Endothelial cell (in vitro differentiated cells): ENCODE measurements at regions not wholly inside any gene's neighbourhood (a gene's known extent, or its start where the extent isn't known, plus 50 kb on each side); places are given as distances from the start of the nearest gene placed in this dataset.

Experiments used
- DNase-seq: peaks from one replicate; pipeline ENCODE4 v3.0.0; 2021; ENCODE audit warnings: low spot score
- H3K27ac Mint-ChIP-seq: one replicate; pipeline ENCODE4 v1.8.0; 2021; ENCODE audit warnings: mixed read lengths, inconsistent platforms; ENCODE audit not compliant: unreplicated experiment
- H3K27me3 Mint-ChIP-seq: one replicate; pipeline ENCODE4 v1.8.0; 2021; ENCODE audit warnings: mild to moderate bottlenecking, moderate library complexity, mixed read lengths, inconsistent platforms; ENCODE audit not compliant: unreplicated experiment
- H3K36me3 Mint-ChIP-seq: one replicate; pipeline ENCODE4 v1.8.0; 2021; ENCODE audit warnings: mild to moderate bottlenecking, low read depth, mixed read lengths, inconsistent platforms; ENCODE audit not compliant: unreplicated experiment
- H3K4me1 Mint-ChIP-seq: one replicate; pipeline ENCODE4 v1.8.0; 2021; ENCODE audit warnings: mild to moderate bottlenecking, mixed read lengths, inconsistent platforms; ENCODE audit not compliant: unreplicated experiment
- H3K4me3 Mint-ChIP-seq: one replicate; pipeline ENCODE4 v1.8.0; 2021; ENCODE audit warnings: mild to moderate bottlenecking, mixed read lengths, inconsistent platforms; ENCODE audit not compliant: unreplicated experiment
- H3K9me3 Mint-ChIP-seq: one replicate; pipeline ENCODE4 v1.8.0; 2021; ENCODE audit warnings: mixed read lengths, inconsistent platforms; ENCODE audit not compliant: unreplicated experiment
- TF ChIP-seq, protein P1 (sequence below): fragments of 200-600 bp; sonication (generic); IDR thresholded peaks from one replicate; pipeline ENCODE4 v1.5.0; 2021; ENCODE audit warnings: antibody characterized with exemption; ENCODE audit not compliant: unreplicated experiment

DNA sequence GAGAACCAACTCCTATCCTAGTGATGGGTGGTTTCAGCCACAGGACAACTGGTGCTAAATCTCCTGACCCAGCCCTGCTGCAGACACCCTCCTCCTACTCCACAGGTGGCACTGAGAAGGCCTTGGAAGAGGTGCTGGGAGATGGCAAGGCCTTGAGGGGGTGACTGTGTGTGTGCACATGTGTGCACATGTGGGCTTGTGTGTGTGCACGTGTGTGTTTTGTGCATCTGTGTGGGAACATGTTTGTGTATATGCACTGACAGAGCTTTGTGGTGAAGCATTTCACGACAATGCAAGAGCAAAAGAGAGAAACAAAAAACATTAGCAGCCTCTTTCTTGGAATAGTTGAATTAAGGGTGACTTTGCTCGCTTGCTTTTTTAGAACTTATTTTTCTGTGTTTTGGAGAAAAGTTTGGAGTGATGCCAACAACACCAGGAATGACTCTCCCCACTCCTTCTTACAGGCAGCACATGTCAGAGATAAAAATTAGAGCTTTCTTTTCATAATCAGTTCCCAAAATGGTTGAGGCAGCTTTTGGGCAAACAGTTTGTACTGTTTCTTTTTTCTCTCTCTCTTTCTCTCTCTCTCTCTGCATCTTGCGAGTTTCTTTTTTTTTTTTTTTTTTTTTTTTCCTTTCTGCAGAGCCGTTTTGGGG lies 69.5 kb downstream of the SEC61G start:
- Mint-ChIP-seq H3K4me3 (no peak overlapping the region), H3K36me3 (no peaks in the 10 kb centered on the region)

DNA sequence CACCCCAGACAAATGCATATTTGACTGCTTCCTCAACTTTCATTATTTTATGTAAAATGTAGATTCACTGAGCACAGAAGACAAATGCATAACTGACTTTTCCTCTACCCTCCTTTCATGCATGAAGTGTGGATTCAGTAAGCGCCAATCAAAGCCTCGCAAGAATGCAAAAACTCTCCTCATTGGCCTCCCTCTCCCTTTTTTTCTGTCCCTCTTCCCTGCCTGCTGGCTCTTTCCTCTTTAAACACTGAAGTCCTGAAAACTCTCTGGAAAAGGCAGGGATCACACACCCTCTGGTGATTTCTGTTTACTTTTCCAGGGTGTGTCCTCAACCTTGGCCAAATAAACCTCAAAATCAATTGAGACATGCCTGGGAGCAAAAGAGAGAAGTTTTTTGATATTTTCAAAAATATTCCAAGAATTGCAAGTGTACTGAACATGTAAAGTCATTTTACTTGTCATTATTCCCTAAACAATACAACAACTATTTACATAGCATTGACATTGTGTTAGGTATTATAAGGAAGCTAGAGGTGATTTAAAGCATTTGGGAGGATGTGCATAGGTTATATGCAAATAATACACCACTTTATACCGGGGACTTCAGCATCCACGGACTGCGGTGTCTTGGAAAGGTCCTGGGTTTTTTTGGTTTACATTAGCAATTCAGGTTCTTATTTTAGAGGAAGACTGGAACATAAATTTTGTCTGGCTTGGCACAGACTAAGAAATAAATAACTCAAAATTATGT lies 71.4 kb downstream of the SEC61G start:
- Mint-ChIP-seq H3K4me1 (no peaks in the 10 kb centered on the region), H3K27ac (no peak overlapping the region)

More for the DNA sequence above, 69.5 kb downstream of the SEC61G start:
- Mint-ChIP-seq H3K27ac (no peak overlapping the region), H3K4me1 (no peaks in the 10 kb centered on the region), H3K9me3 (no peaks in the 10 kb centered on the region), H3K27me3 (no peaks in the 10 kb centered on the region)
- TF ChIP-seq, protein P1, sequence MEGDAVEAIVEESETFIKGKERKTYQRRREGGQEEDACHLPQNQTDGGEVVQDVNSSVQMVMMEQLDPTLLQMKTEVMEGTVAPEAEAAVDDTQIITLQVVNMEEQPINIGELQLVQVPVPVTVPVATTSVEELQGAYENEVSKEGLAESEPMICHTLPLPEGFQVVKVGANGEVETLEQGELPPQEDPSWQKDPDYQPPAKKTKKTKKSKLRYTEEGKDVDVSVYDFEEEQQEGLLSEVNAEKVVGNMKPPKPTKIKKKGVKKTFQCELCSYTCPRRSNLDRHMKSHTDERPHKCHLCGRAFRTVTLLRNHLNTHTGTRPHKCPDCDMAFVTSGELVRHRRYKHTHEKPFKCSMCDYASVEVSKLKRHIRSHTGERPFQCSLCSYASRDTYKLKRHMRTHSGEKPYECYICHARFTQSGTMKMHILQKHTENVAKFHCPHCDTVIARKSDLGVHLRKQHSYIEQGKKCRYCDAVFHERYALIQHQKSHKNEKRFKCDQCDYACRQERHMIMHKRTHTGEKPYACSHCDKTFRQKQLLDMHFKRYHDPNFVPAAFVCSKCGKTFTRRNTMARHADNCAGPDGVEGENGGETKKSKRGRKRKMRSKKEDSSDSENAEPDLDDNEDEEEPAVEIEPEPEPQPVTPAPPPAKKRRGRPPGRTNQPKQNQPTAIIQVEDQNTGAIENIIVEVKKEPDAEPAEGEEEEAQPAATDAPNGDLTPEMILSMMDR = no peak
- DNase-seq = no peak

DNA sequence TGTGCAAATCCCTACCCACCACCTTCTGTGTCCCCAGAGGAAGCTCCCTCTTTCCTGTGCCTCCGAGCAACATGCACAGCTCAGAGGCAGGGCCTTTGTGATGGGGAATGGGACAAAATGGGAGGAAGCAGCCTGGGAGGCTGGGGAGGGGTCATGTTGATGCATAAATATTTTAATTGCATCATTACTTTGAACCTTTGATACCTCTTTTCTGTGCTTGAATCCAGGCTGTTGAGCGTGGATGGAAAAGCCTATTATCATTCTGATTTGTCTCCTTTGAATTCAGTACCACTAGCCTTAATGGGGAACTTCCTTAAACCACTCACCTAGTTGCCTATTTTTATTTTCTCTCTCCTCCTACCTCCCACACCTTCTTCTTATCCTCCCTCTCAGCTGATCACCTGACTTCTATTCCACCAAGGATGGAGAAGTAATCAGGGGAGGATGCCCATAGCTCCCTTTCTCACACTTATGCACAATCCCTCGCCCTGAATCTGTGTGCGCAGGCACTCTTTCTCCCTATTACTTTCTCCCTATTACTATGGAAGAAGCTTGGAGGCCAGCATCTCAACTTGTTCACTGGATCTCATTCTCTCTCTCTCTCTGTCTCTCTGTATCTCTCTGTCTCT lies 78.5 kb downstream of the SEC61G start:
- H3K9me3 Mint-ChIP-seq = no peaks in the 10 kb centered on the region
- H3K4me1 Mint-ChIP-seq = peaks cover 8% of the 10 kb centered on the region
- no peak overlapping the region for H3K4me3 Mint-ChIP-seq
- H3K27ac Mint-ChIP-seq = no peak overlapping the region
- H3K27me3 Mint-ChIP-seq = peaks cover 3% of the 10 kb centered on the region
- H3K36me3 Mint-ChIP-seq = no peaks in the 10 kb centered on the region
- no peak for DNase-seq
- TF ChIP-seq, protein P1 = no peak

More for the DNA sequence above, 71.4 kb downstream of the SEC61G start:
- no peak for DNase-seq
- TF ChIP-seq, protein P1 = no peak
- H3K4me3 Mint-ChIP-seq = no peak overlapping the region
- H3K36me3 Mint-ChIP-seq = no peaks in the 10 kb centered on the region
- H3K27me3 Mint-ChIP-seq = no peaks in the 10 kb centered on the region
- H3K9me3 Mint-ChIP-seq = no peaks in the 10 kb centered on the region

DNA sequence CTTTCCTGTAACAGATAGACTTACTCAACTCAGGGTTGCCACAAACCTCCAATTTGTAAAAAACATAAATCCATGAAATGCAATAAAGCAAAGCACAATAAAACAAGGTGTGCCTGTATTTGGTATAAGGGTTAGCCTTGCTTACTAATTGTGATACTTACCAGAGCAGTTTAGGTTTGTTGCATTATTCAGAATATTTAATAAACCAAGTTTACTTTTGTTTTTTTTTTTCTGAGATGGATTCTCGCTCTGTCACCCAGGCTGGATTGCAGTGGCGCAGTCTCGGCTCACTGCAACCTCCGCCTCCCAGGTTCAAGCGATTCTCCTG lies 79.6 kb downstream of the SEC61G start:
- H3K4me1 Mint-ChIP-seq = peaks cover 8% of the 10 kb centered on the region
- no peaks in the 10 kb centered on the region for H3K36me3 Mint-ChIP-seq
- DNase-seq = no peak
- no peak overlapping the region for H3K4me3 Mint-ChIP-seq
- H3K9me3 Mint-ChIP-seq = no peaks in the 10 kb centered on the region
- H3K27me3 Mint-ChIP-seq = peaks cover 3% of the 10 kb centered on the region
- H3K27ac Mint-ChIP-seq = no peak overlapping the region
- TF ChIP-seq, protein P1 = no peak
